ENCODE measurements at regions not wholly inside any gene's neighbourhood (a gene's known extent, or its start where the extent isn't known, plus 50 kb on each side); places are given as distances from the start of the nearest gene placed in this dataset.

DNA sequence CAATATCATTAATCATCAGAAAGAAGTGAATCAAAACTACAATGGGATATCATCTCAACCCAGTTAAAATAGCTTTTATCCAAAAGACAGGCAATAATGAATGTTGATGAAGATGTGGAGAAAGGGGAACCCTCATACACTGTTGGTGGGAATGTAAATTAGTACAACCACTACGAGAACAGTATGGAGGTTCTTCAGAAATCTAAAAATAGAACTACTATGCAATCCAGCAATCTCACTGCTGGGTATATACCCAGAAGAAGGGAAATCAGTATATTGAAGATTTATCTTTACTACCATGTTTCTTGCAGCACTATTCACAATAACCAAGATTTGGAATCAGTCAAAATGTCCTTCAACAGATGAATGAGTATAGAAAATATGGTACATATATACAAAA is 189.8 kb downstream of the HHIPL2 start:
- DNase-seq, result no peak

GRCh38 chr1:222357252-222357651 is 190.7 kb downstream of the HHIPL2 start:
- no peak for DNase-seq

DNA sequence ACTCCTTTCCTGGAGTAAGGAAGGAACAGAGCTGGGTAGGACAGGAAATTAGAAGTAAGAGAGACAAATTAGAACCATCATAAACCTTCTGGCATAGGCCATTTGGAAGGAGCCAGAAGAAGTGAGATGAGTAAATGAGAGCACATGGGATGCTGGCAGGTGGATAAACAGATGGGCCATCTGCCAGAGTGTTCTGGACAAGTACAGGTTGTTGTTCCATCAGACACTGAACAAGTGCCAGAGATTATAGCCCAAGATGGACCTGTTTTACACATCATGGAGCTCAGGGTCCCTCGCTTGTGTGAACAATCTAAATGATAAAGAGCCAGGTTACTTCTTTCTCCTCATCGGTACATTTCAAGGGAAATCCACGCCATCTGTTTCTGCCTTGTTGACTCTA is 200.3 kb downstream of the HHIPL2 start:
- no peak for DNase-seq

GRCh38 chr1:222346955-222347354 is 200.9 kb downstream of the HHIPL2 start:
- no peak for DNase-seq

GRCh38 chr1:222339376-222339947 is 208.4 kb downstream of the HHIPL2 start:
- peak; percentile 29 for DNase-seq

DNA sequence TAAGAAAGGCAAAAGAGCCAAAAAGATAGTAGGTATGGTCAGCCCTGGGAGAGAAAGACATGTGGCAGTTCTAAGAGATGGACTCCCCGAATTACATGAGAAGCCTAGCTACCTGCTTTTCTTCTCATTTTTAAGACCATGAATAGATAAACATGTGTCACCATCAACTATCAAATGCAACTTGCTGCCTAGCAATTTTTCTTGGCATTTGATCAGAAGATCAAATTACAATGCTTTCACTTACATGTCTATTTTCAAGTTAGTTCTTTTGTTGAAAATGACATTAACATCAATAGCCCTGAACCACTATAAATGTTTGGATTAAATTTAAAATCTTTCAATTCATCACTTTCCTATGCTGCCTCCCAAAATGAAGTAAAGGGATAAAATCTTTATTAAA is 212.3 kb downstream of the HHIPL2 start:
- peak; percentile 17 for DNase-seq

DNA sequence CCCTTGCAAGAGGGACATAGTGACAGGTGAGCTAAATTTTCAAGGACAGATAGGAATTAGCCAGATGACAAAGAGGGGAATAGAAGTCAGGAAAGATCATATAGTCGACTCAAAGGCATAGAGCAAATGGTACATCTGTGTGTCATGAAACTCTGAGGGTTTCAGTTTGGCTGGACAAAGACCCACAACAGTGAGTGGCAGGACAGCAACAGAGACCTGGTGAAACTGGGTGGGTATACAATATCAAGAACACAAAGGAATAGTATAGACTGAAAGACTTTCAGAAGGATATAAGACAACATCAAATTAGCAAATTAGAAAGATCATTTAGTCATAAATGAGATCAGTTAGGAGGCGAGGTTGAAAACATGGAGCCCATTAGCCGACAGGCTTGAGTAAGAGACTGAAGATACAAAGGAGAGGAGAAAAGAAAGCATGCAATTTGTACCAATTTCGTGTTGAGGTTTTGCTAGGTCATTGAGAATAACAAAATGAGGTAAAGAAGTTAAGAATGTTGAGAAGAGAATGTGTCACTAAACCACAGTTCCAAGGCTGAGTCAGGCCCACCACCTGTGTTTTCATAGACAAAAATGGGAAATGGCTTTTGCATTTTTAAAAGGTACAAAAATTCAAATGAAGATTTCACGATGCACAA is 213.8 kb downstream of the HHIPL2 start:
- DNase-seq, result peak; percentile 68

- peak; percentile 23 for DNase-seq
Observed at GRCh38 chr1:222331765-222332164, 216.1 kb downstream of the HHIPL2 start.

GRCh38 chr1:222331340-222331739 is 216.6 kb downstream of the HHIPL2 start:
- peak; percentile 82 for DNase-seq

GRCh38 chr1:222329493-222330045 is 218.3 kb downstream of the HHIPL2 start:
- no peak for DNase-seq

DNA sequence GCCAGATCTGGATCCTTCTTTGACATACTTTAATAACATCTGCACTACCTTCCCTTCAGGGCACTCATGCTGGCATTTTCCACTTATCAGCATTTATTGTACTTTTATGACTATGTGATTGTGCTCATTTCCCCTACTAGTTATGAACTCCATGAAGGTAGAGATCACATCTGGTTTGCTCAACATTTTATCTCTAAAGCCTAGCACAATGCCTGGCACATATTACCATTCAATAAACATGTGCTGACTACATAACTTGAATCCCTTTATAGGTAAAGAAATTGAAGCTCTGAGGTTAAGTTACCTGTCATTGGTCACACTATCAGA is 221.2 kb downstream of the HHIPL2 start:
- DNase-seq, result no peak

- DNase-seq, result no peak
Observed at GRCh38 chr1:222326006-222326709, 221.7 kb downstream of the HHIPL2 start.

DNA sequence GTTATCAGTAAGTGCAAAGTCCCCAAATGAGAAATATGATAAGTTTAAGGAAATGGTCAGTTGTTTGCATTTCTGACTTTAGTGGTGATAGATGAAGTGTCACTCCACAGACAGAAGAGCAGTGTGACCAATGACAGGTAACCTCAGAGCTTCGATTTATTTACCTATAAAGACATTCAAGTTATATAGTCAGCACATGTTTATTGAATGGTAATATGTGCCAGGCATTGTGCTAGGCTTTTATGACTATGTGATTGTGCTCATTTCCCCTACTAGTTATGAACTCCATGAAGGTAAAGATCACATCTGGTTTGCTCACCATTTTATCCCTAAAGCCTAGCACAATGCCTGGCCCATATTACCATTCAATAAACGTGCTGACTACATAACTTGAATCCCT is 222.4 kb downstream of the HHIPL2 start:
- no peak for DNase-seq

DNA sequence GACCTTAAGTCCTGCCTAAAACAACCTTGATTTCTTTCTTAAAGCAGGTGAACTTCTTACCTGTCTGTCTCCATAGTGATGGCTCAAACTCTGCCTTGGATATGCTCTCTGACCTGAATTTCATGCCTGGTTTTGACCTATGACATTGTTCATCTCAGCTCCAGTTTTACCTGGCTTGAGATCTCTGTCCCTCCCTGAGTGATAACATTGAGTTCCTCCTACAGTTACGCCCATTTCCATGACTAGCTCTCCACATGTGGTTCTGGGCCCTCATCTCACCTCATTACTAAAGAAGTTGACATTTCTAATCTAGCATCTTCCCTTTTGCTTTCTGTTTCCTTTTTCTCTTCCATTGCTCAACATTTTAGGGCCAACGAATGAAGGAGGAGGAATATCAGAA is 233.1 kb downstream of the HHIPL2 start:
- no peak for DNase-seq

- no peak for DNase-seq
Observed at GRCh38 chr1:222310836-222311235, 237.1 kb downstream of the HHIPL2 start.

DNA sequence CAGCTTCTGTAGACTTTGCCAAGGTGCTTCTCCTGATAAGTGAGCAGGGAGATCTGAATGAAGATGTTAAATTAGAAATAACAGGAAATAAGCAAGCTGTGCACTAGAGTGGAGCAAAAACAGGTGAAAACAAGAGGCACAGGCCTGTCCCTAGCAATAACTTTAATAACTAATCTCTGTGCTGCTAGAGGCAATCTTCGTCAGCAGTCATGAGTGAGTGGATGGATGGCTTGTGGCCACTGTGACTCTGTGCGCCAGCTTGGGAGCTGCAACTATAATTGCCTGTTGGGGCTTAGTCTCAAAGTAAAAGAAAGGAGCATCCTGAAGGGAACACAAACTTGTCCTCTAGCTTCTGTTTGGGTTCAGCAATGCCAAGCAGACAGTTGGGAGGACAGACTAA is 240.3 kb downstream of the HHIPL2 start:
- DNase-seq, result no peak

GRCh38 chr1:222306512-222306911 is 241.4 kb downstream of the HHIPL2 start:
- no peak for DNase-seq

GRCh38 chr1:222306011-222306410 is 241.9 kb downstream of the HHIPL2 start:
- DNase-seq, result no peak

GRCh38 chr1:222301652-222302051 is 246.3 kb downstream of the HHIPL2 start:
- peak; percentile 46 for DNase-seq

DNA sequence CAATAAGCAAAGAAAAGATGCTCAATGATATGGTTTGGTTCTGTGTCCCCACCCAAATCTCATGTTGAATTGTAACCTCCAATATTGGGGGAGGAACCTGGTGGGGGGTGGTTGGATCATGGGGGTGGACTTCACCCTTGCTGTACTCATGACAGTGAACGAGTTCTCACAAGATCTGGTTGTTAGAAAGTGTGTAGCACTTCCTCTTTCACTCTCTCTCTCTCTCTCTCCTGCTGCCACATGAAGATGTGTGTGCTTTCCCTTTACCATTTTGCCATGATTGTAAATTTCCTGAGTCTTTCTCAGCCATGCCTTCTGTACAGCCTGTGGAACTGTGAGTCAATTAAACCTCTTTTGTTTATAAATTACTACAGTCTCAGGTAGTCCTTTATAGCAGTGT is 248.4 kb downstream of the HHIPL2 start:
- DNase-seq, result no peak

DNA sequence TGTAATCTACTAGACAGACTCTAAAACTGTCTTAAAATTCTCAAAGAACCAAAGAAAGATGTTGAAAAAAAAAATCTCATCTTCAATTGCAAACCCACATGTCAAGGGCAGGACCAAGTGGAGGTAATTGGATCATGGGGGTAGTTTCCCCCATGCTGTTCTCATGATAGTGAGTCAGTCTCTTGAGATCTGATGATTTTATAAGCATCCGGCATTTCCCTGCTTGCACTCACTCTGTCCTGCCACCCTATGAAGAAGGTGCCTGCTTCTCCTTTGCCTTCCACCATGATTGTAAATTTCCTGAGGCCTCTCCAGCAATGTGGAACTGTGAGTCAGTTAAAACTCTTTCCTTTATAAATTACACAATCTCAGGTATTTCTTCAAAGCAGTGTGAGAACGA is 257.0 kb downstream of the HHIPL2 start:
- DNase-seq, result no peak

DNA sequence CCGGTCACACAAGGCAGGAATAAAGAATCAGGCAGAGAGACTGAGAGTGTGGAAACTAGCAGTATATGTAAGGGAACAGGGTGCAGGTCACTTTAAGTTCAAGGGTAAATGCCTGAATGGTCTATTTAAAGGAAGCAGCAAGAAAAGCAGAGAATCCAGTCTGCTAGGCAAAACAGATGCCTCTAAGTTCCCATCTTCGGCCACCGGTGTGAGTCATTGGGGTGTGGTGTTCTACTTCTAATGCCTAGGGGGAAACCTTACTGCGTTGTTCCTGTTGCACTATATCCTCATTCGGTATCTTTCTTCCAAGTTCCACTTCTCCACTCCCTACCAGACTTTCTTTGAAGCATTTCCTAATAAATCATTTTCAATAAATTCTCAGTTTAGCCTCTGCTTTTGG is 259.9 kb downstream of the HHIPL2 start:
- peak; percentile 41 for DNase-seq

DNA sequence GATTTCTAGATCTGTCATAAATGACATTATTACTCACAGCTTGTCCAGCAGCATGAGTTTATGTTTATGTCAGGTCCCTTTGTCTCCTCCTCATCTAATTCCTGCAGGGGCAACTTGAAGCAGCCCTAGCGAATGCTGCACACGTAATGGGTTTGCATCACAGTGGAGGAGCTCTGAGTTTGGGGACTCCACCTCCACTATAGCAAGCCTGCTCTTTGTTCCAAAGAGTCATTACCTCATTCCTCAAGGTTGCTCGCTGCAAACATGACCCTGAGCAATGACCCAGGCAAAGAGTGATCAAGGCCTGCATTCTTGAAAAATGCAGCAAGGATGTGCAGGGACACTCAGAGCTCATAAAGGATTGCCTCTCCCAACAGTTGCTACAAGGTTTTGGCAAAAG is 261.9 kb downstream of the HHIPL2 start:
- DNase-seq, result no peak

GRCh38 chr1:222285526-222285925 is 262.4 kb downstream of the HHIPL2 start:
- DNase-seq, result no peak

All from fibroblast of upper back skin (primary cell).